ENCODE measurements at regions not wholly inside any gene's neighbourhood (a gene's known extent, or its start where the extent isn't known, plus 50 kb on each side); places are given as distances from the start of the nearest gene placed in this dataset.

GRCh38 chr6:71157345-71157744 lies 131.3 kb upstream of the OGFRL1 start:
- H3K9me3 ChIP-seq: no peaks in the 10 kb centered on the region
- no peaks in the 10 kb centered on the region for H3K4me1 ChIP-seq
- H3K27ac ChIP-seq: no peak overlapping the region
- H3K36me3 ChIP-seq: no peaks in the 10 kb centered on the region
- intact Hi-C loops (cut with DNase I; ENCODE audit: low total_unique reads): no loop called here
- TF ChIP-seq, protein P1, sequence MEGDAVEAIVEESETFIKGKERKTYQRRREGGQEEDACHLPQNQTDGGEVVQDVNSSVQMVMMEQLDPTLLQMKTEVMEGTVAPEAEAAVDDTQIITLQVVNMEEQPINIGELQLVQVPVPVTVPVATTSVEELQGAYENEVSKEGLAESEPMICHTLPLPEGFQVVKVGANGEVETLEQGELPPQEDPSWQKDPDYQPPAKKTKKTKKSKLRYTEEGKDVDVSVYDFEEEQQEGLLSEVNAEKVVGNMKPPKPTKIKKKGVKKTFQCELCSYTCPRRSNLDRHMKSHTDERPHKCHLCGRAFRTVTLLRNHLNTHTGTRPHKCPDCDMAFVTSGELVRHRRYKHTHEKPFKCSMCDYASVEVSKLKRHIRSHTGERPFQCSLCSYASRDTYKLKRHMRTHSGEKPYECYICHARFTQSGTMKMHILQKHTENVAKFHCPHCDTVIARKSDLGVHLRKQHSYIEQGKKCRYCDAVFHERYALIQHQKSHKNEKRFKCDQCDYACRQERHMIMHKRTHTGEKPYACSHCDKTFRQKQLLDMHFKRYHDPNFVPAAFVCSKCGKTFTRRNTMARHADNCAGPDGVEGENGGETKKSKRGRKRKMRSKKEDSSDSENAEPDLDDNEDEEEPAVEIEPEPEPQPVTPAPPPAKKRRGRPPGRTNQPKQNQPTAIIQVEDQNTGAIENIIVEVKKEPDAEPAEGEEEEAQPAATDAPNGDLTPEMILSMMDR (IDR thresholded peaks at IDR 0.05): no peak
- no peak for TF ChIP-seq POLR2A (IDR thresholded peaks at IDR 0.05)
- DNase-seq: no peak
- H3K4me3 ChIP-seq: no peak overlapping the region
- H3K27me3 ChIP-seq: no peaks in the 10 kb centered on the region

- intact Hi-C loops (cut with DNase I; ENCODE audit: low total_unique reads): no loop called here
- DNase-seq: no peak
- H3K9me3 ChIP-seq: no peaks in the 10 kb centered on the region
Observed at GRCh38 chr6:71164890-71165289, 123.7 kb upstream of the OGFRL1 start.

DNA sequence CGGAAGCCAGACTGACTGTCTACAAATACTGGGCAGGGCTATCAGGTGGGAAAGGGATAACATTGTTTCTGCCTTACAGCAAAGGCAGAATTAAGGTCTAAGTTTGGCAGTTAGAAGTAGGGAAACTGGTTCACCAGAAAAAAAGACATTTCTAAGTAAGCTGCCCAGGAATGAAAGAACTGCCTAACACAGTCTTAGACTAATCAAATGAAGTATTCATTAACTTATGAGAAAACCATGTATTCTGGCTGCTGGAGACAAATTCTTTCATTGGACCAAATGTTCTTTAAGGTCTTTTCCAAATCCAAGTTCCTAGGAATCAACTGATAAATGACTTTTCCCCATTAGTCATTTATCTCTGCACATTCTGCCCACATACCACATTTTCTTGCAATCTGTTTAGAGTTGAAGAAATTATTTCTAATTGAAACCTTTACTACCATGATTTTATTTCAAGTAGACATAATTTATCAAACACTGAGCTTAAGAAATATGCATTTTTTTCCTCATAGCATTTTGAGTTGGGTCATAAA lies 120.3 kb upstream of the OGFRL1 start:
- Histone ChIP-seq H3K4me1 (no peaks in the 10 kb centered on the region), H3K9me3 (no peaks in the 10 kb centered on the region), H3K4me3 (no peak overlapping the region), H3K27me3 (no peaks in the 10 kb centered on the region), H3K36me3 (no peaks in the 10 kb centered on the region), H3K27ac (no peak overlapping the region)
- intact Hi-C loops (cut with DNase I; ENCODE audit: low total_unique reads): no loop called here
- TF ChIP-seq, protein P1 (IDR thresholded peaks at IDR 0.05): no peak
- TF ChIP-seq POLR2A (IDR thresholded peaks at IDR 0.05): no peak
- no peak for DNase-seq

More at GRCh38 chr6:71164890-71165289, 123.7 kb upstream of the OGFRL1 start:
- Histone ChIP-seq H3K4me1 (no peaks in the 10 kb centered on the region), H3K27ac (no peak overlapping the region), H3K36me3 (no peaks in the 10 kb centered on the region), H3K4me3 (no peak overlapping the region), H3K27me3 (no peaks in the 10 kb centered on the region)
- TF ChIP-seq, protein P1 (IDR thresholded peaks at IDR 0.05): no peak
- no peak for TF ChIP-seq POLR2A (IDR thresholded peaks at IDR 0.05)

GRCh38 chr6:71171497-71172070 lies 117.0 kb upstream of the OGFRL1 start:
- intact Hi-C loops (cut with DNase I; ENCODE audit: low total_unique reads): no loop called here
- no peak overlapping the region for H3K4me3 ChIP-seq
- H3K4me1 ChIP-seq: no peaks in the 10 kb centered on the region
- TF ChIP-seq, protein P1 (IDR thresholded peaks at IDR 0.05): no peak
- no peak for TF ChIP-seq POLR2A (IDR thresholded peaks at IDR 0.05)
- H3K9me3 ChIP-seq: no peaks in the 10 kb centered on the region
- no peaks in the 10 kb centered on the region for H3K27me3 ChIP-seq
- H3K36me3 ChIP-seq: no peaks in the 10 kb centered on the region
- DNase-seq: no peak
- H3K27ac ChIP-seq: no peak overlapping the region

- DNase-seq: no peak
- intact Hi-C loops (cut with DNase I; ENCODE audit: low total_unique reads): no loop called here
- Histone ChIP-seq H3K9me3 (no peaks in the 10 kb centered on the region), H3K27me3 (no peaks in the 10 kb centered on the region), H3K36me3 (no peaks in the 10 kb centered on the region), H3K4me3 (no peak overlapping the region), H3K27ac (no peak overlapping the region), H3K4me1 (no peaks in the 10 kb centered on the region)
- TF ChIP-seq, protein P1 (IDR thresholded peaks at IDR 0.05): no peak
- no peak for TF ChIP-seq POLR2A (IDR thresholded peaks at IDR 0.05)
Observed at GRCh38 chr6:71179249-71179885, 109.2 kb upstream of the OGFRL1 start.

All from uterus (tissue), 3 donors.